ENCODE measurements at regions not wholly inside any gene's neighbourhood (a gene's known extent, or its start where the extent isn't known, plus 50 kb on each side); places are given as distances from the start of the nearest gene placed in this dataset.
"Not testable (repeated sequence)": the region's sequence is repeated elsewhere in the genome, so short reads cannot be mapped to it uniquely, and the experiment has no call there.

- intact Hi-C loops (cut with micrococcal nuclease; ENCODE audit: unreplicated experiment): no loop called here
- CTCF ChIA-PET: no interaction called here
- H3K4me3 Mint-ChIP-seq (ENCODE audit: low read depth, unreplicated experiment): no peak overlapping the region
- H3K4me1 Mint-ChIP-seq (ENCODE audit: low read depth, unreplicated experiment): peaks cover 13% of the 10 kb centered on the region
- H3K36me3 Mint-ChIP-seq (ENCODE audit: insufficient read depth, unreplicated experiment): no peaks in the 10 kb centered on the region
- BruUV-seq (replicated peaks): no TSS peak
- no peak for TF ChIP-seq CTCF (IDR thresholded peaks at IDR 0.05; ENCODE audit: unreplicated experiment)
- H3K27me3 Mint-ChIP-seq (ENCODE audit: unreplicated experiment): no peaks in the 10 kb centered on the region
- DNase-seq: no peak
- H3K27ac Mint-ChIP-seq (ENCODE audit: unreplicated experiment): no peak overlapping the region
- H3K9me3 Mint-ChIP-seq (ENCODE audit: low read depth, unreplicated experiment): no peaks in the 10 kb centered on the region
Measured at GRCh38 chr3:109702976-109703375, 365.6 kb upstream of the DPPA4 start.

DNA sequence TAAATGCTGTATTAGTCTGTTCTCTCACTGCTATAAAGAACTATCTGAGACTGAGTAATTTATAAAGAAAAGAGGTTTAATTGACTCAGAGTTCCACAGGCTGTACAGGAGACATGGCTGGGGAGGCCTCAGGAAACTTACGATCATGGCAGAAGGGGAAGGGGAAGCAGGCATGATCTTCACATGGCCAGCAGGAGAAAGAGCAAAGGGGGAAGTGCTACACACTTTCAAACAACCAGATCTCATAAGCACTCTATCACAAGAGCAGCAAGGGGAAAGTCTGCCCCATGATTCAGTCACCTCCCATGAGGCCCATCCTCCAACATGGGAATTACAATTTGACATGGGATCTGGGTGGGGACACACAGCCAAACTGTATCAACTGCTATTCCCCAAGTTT lies 367.8 kb upstream of the DPPA4 start:
- BruUV-seq (replicated peaks); H3K4me3 Mint-ChIP-seq (ENCODE audit: low read depth, unreplicated experiment); intact Hi-C loops (cut with micrococcal nuclease; ENCODE audit: unreplicated experiment); H3K27ac Mint-ChIP-seq (ENCODE audit: unreplicated experiment); DNase-seq; H3K36me3 Mint-ChIP-seq (ENCODE audit: insufficient read depth, unreplicated experiment); CTCF ChIA-PET; H3K27me3 Mint-ChIP-seq (ENCODE audit: unreplicated experiment); H3K9me3 Mint-ChIP-seq (ENCODE audit: low read depth, unreplicated experiment): not testable (repeated sequence)
- H3K4me1 Mint-ChIP-seq (ENCODE audit: low read depth, unreplicated experiment): peaks cover 14% of the 10 kb centered on the region

GRCh38 chr3:109707617-109708016 lies 370.3 kb upstream of the DPPA4 start:
- CTCF ChIA-PET: no interaction called here
- H3K36me3 Mint-ChIP-seq (ENCODE audit: insufficient read depth, unreplicated experiment): no peaks in the 10 kb centered on the region
- no peak overlapping the region for H3K27ac Mint-ChIP-seq (ENCODE audit: unreplicated experiment)
- BruUV-seq (replicated peaks): no TSS peak
- intact Hi-C loops (cut with micrococcal nuclease; ENCODE audit: unreplicated experiment): no loop called here
- H3K4me3 Mint-ChIP-seq (ENCODE audit: low read depth, unreplicated experiment): no peak overlapping the region
- peak; percentile 12 for DNase-seq
- peaks cover 3% of the 10 kb centered on the region for H3K9me3 Mint-ChIP-seq (ENCODE audit: low read depth, unreplicated experiment)
- no peak for TF ChIP-seq CTCF (IDR thresholded peaks at IDR 0.05; ENCODE audit: unreplicated experiment)
- H3K4me1 Mint-ChIP-seq (ENCODE audit: low read depth, unreplicated experiment): peaks cover 13% of the 10 kb centered on the region
- H3K27me3 Mint-ChIP-seq (ENCODE audit: unreplicated experiment): no peaks in the 10 kb centered on the region

DNA sequence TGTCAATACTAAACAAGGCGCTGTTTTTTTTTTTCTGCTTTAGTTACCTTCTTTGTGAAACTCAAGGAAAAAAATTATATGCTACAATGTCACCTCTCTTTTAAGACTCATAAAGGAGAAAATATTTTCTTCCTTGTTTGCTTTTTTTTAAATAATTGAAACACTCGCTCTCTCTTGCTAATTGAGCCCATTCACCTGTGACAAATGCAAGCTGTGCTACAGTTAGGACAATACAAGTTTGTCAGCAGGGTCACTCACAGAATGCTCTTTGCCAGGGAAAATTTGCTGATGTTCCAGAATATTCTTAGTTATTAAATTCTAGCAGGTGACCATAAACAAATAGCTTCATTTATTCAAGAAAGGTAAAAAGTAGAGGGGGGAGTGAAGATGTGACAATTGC lies 375.9 kb upstream of the DPPA4 start:
- CTCF ChIA-PET: no interaction called here
- intact Hi-C loops (cut with micrococcal nuclease; ENCODE audit: unreplicated experiment): no loop called here
- H3K36me3 Mint-ChIP-seq (ENCODE audit: insufficient read depth, unreplicated experiment): no peaks in the 10 kb centered on the region
- peaks cover 3% of the 10 kb centered on the region for H3K9me3 Mint-ChIP-seq (ENCODE audit: low read depth, unreplicated experiment)
- H3K4me3 Mint-ChIP-seq (ENCODE audit: low read depth, unreplicated experiment): no peak overlapping the region
- no peaks in the 10 kb centered on the region for H3K27me3 Mint-ChIP-seq (ENCODE audit: unreplicated experiment)
- no peak overlapping the region for H3K27ac Mint-ChIP-seq (ENCODE audit: unreplicated experiment)
- H3K4me1 Mint-ChIP-seq (ENCODE audit: low read depth, unreplicated experiment): peaks cover 6% of the 10 kb centered on the region
- TF ChIP-seq CTCF (IDR thresholded peaks at IDR 0.05; ENCODE audit: unreplicated experiment): no peak
- BruUV-seq (replicated peaks): no TSS peak
- DNase-seq: no peak

- intact Hi-C loops (cut with micrococcal nuclease; ENCODE audit: unreplicated experiment): no loop called here
- no TSS peak for BruUV-seq (replicated peaks)
Measured at GRCh38 chr3:109715707-109716106, 378.4 kb upstream of the DPPA4 start.

More at GRCh38 chr3:109715707-109716106, 378.4 kb upstream of the DPPA4 start:
- H3K4me1 Mint-ChIP-seq (ENCODE audit: low read depth, unreplicated experiment): peaks cover 6% of the 10 kb centered on the region
- no peaks in the 10 kb centered on the region for H3K9me3 Mint-ChIP-seq (ENCODE audit: low read depth, unreplicated experiment)
- no peak overlapping the region for H3K4me3 Mint-ChIP-seq (ENCODE audit: low read depth, unreplicated experiment)
- H3K36me3 Mint-ChIP-seq (ENCODE audit: insufficient read depth, unreplicated experiment): no peaks in the 10 kb centered on the region
- no peak overlapping the region for H3K27ac Mint-ChIP-seq (ENCODE audit: unreplicated experiment)
- no peak for TF ChIP-seq CTCF (IDR thresholded peaks at IDR 0.05; ENCODE audit: unreplicated experiment)
- DNase-seq: no peak
- CTCF ChIA-PET: no interaction called here
- no peaks in the 10 kb centered on the region for H3K27me3 Mint-ChIP-seq (ENCODE audit: unreplicated experiment)

Measured in Calu3 (cell line).